ENCODE measurements at regions not wholly inside any gene's neighbourhood (a gene's known extent, or its start where the extent isn't known, plus 50 kb on each side); places are given as distances from the start of the nearest gene placed in this dataset.

- TF ChIP-seq POLR2A (IDR thresholded peaks at IDR 0.05) (no peak), CTCF (IDR thresholded peaks at IDR 0.05) (no peak)
Measured at GRCh38 chr22:48742191-48742555, 1085.5 kb downstream of the BRD1 start.
